PFSK-1 (cell line): ENCODE measurements at regions not wholly inside any gene's neighbourhood (a gene's known extent, or its start where the extent isn't known, plus 50 kb on each side); places are given as distances from the start of the nearest gene placed in this dataset.

Source experiments
- FOXP2 ChIP-seq: optimal IDR thresholded peaks from 2 replicates; pipeline ENCODE3; 2011; ENCODE audit warnings: borderline replicate concordance, control low read depth, inconsistent platforms; ENCODE audit not compliant: insufficient read depth; ENCODE audit errors: extremely low read length, extremely low read depth
- POLR2AphosphoS5 ChIP-seq: IDR thresholded peaks from 2 replicates; pipeline ENCODE4 v1.6.1; 2012; ENCODE audit warnings: low read depth, mild to moderate bottlenecking, control low read depth, low read length, moderate library complexity
- SIN3A ChIP-seq: IDR thresholded peaks from 2 replicates; pipeline ENCODE4 v1.6.1; 2012; ENCODE audit warnings: mild to moderate bottlenecking, low read length, moderate library complexity, borderline replicate concordance; ENCODE audit not compliant: insufficient read depth
- TAF1 ChIP-seq: IDR thresholded peaks from 2 replicates; pipeline ENCODE4 v1.6.1; 2012; ENCODE audit warnings: low read length, control low read depth, borderline replicate concordance; ENCODE audit not compliant: insufficient read depth
- TF ChIP-seq, protein P1 (sequence below), 2 experiments: IDR thresholded peaks; 2 replicates each; pipeline versions ENCODE4 v1.6.1 to v1.8.0; 2011 to 2012; ENCODE audit warnings: low read depth in 2 of 2, low read length in 2 of 2, control low read depth in 1 of 2, inconsistent platforms in 1 of 2, mild to moderate bottlenecking in 1 of 2, moderate library complexity in 1 of 2; ENCODE audit not compliant: insufficient read depth in 1 of 2

DNA sequence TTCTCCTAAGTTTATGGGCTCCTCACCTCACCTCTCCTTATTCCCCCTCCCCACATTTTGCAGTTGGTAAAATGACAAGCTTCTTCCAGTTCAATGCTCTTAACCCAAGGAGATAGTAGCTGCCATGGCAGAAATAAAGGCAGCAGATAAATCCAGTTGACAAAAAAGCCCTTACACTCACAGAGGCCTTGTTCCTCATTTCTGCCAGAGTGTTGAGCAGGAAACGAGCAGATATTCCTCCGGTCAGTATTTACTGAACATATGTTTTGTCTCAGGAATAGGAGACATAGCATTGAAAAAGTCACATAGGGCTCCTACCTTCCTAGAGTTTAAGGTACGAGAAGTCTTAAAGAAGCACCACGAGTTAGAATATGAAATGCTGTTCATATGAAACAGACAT, 493.7 kb upstream of the TNP1 start:
- no peak for TF ChIP-seq TAF1
- no peak for TF ChIP-seq SIN3A
- TF ChIP-seq, protein P1, sequence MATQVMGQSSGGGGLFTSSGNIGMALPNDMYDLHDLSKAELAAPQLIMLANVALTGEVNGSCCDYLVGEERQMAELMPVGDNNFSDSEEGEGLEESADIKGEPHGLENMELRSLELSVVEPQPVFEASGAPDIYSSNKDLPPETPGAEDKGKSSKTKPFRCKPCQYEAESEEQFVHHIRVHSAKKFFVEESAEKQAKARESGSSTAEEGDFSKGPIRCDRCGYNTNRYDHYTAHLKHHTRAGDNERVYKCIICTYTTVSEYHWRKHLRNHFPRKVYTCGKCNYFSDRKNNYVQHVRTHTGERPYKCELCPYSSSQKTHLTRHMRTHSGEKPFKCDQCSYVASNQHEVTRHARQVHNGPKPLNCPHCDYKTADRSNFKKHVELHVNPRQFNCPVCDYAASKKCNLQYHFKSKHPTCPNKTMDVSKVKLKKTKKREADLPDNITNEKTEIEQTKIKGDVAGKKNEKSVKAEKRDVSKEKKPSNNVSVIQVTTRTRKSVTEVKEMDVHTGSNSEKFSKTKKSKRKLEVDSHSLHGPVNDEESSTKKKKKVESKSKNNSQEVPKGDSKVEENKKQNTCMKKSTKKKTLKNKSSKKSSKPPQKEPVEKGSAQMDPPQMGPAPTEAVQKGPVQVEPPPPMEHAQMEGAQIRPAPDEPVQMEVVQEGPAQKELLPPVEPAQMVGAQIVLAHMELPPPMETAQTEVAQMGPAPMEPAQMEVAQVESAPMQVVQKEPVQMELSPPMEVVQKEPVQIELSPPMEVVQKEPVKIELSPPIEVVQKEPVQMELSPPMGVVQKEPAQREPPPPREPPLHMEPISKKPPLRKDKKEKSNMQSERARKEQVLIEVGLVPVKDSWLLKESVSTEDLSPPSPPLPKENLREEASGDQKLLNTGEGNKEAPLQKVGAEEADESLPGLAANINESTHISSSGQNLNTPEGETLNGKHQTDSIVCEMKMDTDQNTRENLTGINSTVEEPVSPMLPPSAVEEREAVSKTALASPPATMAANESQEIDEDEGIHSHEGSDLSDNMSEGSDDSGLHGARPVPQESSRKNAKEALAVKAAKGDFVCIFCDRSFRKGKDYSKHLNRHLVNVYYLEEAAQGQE (IDR thresholded peaks at IDR 0.05; ENCODE audit: insufficient read depth in 1 of 2, low read depth in 2 of 2, low read length in 2 of 2) = no peak
- TF ChIP-seq FOXP2 = no peak
- no peak for TF ChIP-seq POLR2AphosphoS5

DNA sequence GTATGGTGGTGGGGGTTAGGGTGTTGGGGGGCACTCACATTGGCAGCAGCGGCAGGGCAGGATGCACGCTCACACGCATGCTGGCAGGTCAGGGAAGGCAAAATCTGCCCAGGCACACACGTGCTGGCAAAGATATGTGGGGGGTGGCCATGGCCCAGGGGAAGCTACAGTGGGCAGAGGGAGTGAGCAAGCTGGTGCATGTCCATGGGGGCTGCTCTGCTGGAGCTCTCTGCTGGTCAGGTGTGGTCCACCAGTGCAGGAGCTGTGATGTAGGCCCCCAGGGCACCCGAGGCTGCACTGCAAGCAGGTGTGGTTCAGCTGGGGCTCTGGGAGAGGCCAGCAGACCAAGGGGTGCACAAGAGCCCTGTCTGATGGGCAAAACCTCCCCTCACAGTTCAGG, 491.5 kb upstream of the TNP1 start:
- no peak for TF ChIP-seq FOXP2
- TF ChIP-seq TAF1 = no peak

DNA sequence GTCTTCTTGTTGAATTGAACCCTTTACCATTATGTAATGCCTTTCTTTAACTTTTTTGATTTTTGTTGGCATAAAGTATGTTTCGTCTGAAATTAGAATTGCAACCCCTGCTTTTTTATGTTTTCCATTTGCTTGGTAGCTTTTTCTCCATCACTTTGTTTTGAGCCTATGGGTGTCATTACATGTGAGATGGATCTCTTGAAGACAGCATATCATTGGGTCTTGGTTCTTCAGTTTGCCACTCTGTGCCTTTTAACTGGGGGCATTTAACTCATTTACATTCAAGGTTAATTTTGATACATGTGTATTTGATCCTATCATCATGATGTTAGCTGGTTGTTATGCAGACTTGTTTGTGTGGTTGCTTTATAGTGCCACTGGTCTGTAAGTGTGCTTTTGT, 489.4 kb upstream of the TNP1 start:
- no peak for TF ChIP-seq POLR2AphosphoS5
- TF ChIP-seq FOXP2 = no peak
- no peak for TF ChIP-seq SIN3A

DNA sequence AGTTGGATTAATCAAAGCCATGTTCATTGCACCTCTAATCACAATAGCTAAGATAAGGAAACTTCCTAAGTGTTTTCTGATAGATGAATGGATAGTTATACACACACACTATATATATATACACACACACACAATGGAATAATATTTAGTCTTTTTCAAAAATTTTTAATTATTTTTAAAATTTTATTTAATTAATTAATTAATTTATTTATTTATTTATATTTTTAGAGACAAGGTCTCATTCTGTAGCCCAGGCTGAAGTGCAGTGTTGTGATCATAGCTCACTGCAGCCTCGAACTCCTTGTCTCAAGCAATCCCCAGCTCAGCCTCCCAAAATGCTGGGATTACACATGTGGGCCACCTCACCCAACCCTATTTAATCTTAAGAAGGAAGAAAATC, 481.0 kb upstream of the TNP1 start:
- TF ChIP-seq SIN3A (no peak), POLR2AphosphoS5 (no peak), TAF1 (no peak), FOXP2 (no peak)
- TF ChIP-seq, protein P1 (IDR thresholded peaks at IDR 0.05; ENCODE audit: insufficient read depth in 1 of 2, low read depth in 2 of 2, low read length in 2 of 2) = no peak

DNA sequence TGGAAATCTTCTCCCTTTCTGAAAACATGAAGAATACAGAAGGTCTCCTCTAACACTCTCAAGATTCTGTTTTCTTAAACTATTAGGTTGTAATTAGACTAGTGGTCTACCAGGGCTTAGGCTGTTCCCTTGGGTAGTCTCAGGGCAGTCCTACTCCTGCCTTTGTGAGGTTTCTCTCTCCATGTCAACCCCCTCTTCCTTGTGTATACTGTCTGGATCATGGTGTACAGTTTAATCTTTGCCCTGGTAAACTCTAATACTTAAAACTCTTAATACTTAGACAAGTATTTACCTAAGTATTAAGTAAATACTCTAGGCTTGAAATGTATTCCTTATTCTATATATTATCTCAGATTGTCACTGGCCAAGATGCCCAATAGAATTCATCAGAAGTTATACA, 480.3 kb upstream of the TNP1 start:
- TF ChIP-seq TAF1 = no peak
- no peak for TF ChIP-seq SIN3A
- no peak for TF ChIP-seq POLR2AphosphoS5
- TF ChIP-seq, protein P1 (IDR thresholded peaks at IDR 0.05; ENCODE audit: insufficient read depth in 1 of 2, low read depth in 2 of 2, low read length in 2 of 2) = no peak
- TF ChIP-seq FOXP2 = no peak

DNA sequence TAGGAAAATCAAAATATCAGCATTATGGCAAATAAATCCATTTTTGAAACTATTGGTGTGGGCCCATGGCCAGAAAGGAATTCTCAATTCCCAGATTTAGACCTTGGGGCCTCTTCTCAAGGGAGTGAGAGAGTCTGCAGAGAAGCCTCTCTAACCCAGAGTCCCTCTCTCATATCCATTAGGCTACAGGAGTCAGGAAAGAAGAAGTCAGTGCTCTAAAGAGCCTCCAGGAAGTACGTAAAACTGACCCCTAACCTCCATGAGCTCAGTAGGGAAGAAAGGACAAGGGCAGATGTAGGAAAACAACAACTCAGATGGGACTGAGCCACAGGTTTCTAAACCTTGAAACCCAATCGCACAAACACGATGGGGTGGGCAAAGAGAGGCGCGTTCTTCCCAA, 479.9 kb upstream of the TNP1 start:
- TF ChIP-seq, protein P1 (IDR thresholded peaks at IDR 0.05; ENCODE audit: insufficient read depth in 1 of 2, low read depth in 2 of 2, low read length in 2 of 2) = no peak
- TF ChIP-seq TAF1 (no peak), POLR2AphosphoS5 (no peak), SIN3A (no peak), FOXP2 (no peak)
